PFSK-1 (cell line): ENCODE measurements at regions not wholly inside any gene's neighbourhood (a gene's known extent, or its start where the extent isn't known, plus 50 kb on each side); places are given as distances from the start of the nearest gene placed in this dataset.

Source experiments
- FOXP2 ChIP-seq: optimal IDR thresholded peaks from 2 replicates; pipeline ENCODE3; 2011; ENCODE audit warnings: borderline replicate concordance, control low read depth, inconsistent platforms; ENCODE audit not compliant: insufficient read depth; ENCODE audit errors: extremely low read length, extremely low read depth
- POLR2AphosphoS5 ChIP-seq: IDR thresholded peaks from 2 replicates; pipeline ENCODE4 v1.6.1; 2012; ENCODE audit warnings: low read depth, mild to moderate bottlenecking, control low read depth, low read length, moderate library complexity
- SIN3A ChIP-seq: IDR thresholded peaks from 2 replicates; pipeline ENCODE4 v1.6.1; 2012; ENCODE audit warnings: mild to moderate bottlenecking, low read length, moderate library complexity, borderline replicate concordance; ENCODE audit not compliant: insufficient read depth
- TAF1 ChIP-seq: IDR thresholded peaks from 2 replicates; pipeline ENCODE4 v1.6.1; 2012; ENCODE audit warnings: low read length, control low read depth, borderline replicate concordance; ENCODE audit not compliant: insufficient read depth
- TF ChIP-seq, protein P1 (sequence below), 2 experiments: IDR thresholded peaks; 2 replicates each; pipeline versions ENCODE4 v1.6.1 to v1.8.0; 2011 to 2012; ENCODE audit warnings: low read depth in 2 of 2, low read length in 2 of 2, control low read depth in 1 of 2, inconsistent platforms in 1 of 2, mild to moderate bottlenecking in 1 of 2, moderate library complexity in 1 of 2; ENCODE audit not compliant: insufficient read depth in 1 of 2

DNA sequence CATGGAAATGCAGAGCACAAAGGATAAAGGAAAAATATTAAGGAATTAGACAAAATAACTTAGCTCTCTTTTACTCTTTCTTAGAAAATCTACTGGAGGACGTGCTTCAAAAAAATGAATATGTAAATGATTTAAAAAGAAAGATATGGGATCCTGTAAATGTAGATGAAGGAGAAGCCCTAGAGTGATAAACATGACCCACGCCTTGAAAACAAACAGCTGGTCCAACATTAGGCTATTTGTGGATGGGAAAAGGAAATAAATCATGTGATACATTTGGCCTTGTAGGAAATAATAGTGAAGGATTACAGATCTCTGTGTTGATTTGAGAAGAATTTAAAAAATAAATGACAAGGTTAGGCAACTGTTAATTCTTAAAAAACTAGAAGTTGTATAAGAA, 492.1 kb upstream of the SLC39A10 start:
- TF ChIP-seq FOXP2 (no peak), TAF1 (no peak), SIN3A (no peak), POLR2AphosphoS5 (no peak)
- TF ChIP-seq, protein P1, sequence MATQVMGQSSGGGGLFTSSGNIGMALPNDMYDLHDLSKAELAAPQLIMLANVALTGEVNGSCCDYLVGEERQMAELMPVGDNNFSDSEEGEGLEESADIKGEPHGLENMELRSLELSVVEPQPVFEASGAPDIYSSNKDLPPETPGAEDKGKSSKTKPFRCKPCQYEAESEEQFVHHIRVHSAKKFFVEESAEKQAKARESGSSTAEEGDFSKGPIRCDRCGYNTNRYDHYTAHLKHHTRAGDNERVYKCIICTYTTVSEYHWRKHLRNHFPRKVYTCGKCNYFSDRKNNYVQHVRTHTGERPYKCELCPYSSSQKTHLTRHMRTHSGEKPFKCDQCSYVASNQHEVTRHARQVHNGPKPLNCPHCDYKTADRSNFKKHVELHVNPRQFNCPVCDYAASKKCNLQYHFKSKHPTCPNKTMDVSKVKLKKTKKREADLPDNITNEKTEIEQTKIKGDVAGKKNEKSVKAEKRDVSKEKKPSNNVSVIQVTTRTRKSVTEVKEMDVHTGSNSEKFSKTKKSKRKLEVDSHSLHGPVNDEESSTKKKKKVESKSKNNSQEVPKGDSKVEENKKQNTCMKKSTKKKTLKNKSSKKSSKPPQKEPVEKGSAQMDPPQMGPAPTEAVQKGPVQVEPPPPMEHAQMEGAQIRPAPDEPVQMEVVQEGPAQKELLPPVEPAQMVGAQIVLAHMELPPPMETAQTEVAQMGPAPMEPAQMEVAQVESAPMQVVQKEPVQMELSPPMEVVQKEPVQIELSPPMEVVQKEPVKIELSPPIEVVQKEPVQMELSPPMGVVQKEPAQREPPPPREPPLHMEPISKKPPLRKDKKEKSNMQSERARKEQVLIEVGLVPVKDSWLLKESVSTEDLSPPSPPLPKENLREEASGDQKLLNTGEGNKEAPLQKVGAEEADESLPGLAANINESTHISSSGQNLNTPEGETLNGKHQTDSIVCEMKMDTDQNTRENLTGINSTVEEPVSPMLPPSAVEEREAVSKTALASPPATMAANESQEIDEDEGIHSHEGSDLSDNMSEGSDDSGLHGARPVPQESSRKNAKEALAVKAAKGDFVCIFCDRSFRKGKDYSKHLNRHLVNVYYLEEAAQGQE (IDR thresholded peaks at IDR 0.05; ENCODE audit: insufficient read depth in 1 of 2, low read depth in 2 of 2, low read length in 2 of 2): no peak

DNA sequence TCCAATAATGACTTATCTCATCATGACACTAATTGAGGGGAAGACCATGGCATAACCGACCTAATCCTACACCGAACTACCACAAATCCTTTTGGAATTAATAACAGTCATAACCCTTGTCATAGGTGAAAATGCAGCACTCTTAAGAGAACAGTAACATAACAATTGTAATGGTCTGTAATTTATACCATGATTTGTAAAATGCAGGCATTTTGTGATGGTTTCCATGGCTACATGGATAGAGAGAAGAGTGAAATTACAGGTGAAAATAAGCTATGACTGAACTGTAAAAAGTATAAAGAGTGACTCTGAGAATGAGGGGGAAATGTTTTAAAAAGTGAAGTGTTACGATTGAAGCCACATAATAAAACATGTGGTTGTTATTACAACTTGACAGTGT, 494.1 kb upstream of the SLC39A10 start:
- TF ChIP-seq TAF1: no peak
- no peak for TF ChIP-seq FOXP2
- TF ChIP-seq, protein P1 (IDR thresholded peaks at IDR 0.05; ENCODE audit: insufficient read depth in 1 of 2, low read depth in 2 of 2, low read length in 2 of 2): no peak
- no peak for TF ChIP-seq SIN3A
- no peak for TF ChIP-seq POLR2AphosphoS5

DNA sequence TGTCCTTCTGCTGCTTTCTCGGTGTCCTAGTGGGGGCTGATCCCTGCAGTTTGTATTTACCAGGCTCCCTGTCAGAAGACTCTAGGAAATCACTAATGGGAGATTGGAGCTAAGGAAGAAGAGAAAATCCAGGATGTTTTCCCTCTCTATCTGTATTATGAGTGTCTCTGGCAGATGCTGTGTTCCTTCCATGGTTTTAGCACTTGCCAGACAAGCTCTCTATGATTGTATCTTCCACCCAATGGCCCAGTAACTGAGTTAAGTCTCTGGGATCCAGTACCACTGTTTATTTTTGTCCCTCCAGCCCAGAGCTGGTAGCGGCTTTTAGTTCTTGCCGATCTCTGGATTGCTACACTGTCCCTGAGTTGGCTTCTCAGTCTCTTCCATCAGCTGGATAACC, 494.8 kb upstream of the SLC39A10 start:
- TF ChIP-seq POLR2AphosphoS5: no peak
- TF ChIP-seq FOXP2: no peak
- TF ChIP-seq, protein P1 (IDR thresholded peaks at IDR 0.05; ENCODE audit: insufficient read depth in 1 of 2, low read depth in 2 of 2, low read length in 2 of 2): no peak
- TF ChIP-seq TAF1: no peak
- TF ChIP-seq SIN3A: no peak

DNA sequence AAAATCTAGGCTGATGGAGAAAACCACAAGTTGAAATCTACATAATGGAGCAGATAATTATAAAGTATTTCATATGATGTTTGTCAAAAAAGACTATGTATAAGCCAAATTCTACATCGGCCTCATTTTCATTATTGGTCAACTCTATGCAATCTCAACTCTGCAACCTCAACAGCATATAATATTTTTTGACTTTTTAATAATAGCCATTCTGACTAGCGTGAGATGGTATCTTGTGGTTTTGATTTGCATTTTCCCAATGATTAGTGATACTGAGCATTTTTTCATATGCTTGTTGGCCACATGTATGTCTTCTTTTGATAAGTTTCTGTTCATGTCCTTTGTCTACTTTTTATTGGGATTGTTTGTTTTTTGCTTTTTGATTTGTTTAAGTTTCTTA, 496.1 kb upstream of the SLC39A10 start:
- TF ChIP-seq POLR2AphosphoS5 (no peak), SIN3A (no peak), FOXP2 (no peak), TAF1 (no peak)
- TF ChIP-seq, protein P1 (IDR thresholded peaks at IDR 0.05; ENCODE audit: insufficient read depth in 1 of 2, low read depth in 2 of 2, low read length in 2 of 2): no peak

DNA sequence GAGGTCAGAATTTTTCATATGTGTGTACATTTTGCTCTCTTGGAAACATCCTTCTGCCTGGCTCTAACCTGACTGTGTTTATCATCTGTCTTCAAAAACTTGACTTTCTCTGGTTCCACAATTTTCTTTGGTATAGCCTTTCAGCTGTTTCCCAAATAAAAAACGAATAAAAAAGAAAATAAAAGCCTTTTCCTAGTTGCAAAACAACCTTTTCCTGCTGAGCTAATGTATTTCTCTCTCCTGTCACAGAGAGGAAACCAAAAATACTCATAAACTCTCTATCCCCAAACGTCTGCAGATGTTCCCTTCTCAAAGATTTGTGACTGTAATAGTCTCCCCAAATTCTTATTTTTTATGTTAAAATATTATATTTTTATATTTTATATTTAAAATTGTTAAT, 505.3 kb upstream of the SLC39A10 start:
- TF ChIP-seq, protein P1 (IDR thresholded peaks at IDR 0.05; ENCODE audit: insufficient read depth in 1 of 2, low read depth in 2 of 2, low read length in 2 of 2): no peak
- TF ChIP-seq POLR2AphosphoS5: no peak
- TF ChIP-seq SIN3A: no peak
- TF ChIP-seq FOXP2: no peak
- TF ChIP-seq TAF1: no peak
